Keratinocyte (primary cell): ENCODE measurements at regions not wholly inside any gene's neighbourhood (a gene's known extent, or its start where the extent isn't known, plus 50 kb on each side); places are given as distances from the start of the nearest gene placed in this dataset.

Source experiments
- CTCF ChIP-seq, 3 experiments: IDR thresholded peaks in 1 of 3; conservative IDR thresholded peaks in 1 of 3; optimal IDR thresholded peaks in 1 of 3; 2 replicates in 2 of 3; 3 replicates in 1 of 3; pipeline versions ENCODE3 to v1.5.1; 2011; ENCODE audit warnings: low read length in 3 of 3, mild to moderate bottlenecking in 3 of 3, moderate library complexity in 2 of 3, control low read depth in 1 of 3, inconsistent platforms in 1 of 3; ENCODE audit not compliant: insufficient read depth in 2 of 3; ENCODE audit errors: extremely low read depth in 1 of 3
- EZH2 ChIP-seq: IDR thresholded peaks from one replicate; pipeline ENCODE4 v1.6.1; 2012; ENCODE audit warnings: inconsistent platforms, mild to moderate bottlenecking, low read length, moderate library complexity

- TF ChIP-seq CTCF (optimal IDR thresholded peaks at IDR 0.05 in 1 of 3, IDR thresholded peaks at IDR 0.05 in 1 of 3, conservative IDR thresholded peaks at IDR 0.05 in 1 of 3; ENCODE audit: extremely low read depth in 1 of 3, insufficient read depth in 2 of 3, low read length in 3 of 3) (no peak), EZH2 (no peak)
These were observed 392.3 kb downstream of the OMA1 start for GRCh38 chr1:58154256-58154655.
